DOHH2 (cell line): ENCODE measurements at regions not wholly inside any gene's neighbourhood (a gene's known extent, or its start where the extent isn't known, plus 50 kb on each side); places are given as distances from the start of the nearest gene placed in this dataset.

ENCODE experiments used
- H3F3A ChIP-seq: fragments of 200-600 bp; sonication (generic), shearing (Covaris generic); 2 replicates; pipeline ENCODE4 v1.6.0; 2016; ENCODE audit warnings: antibody characterized with exemption, mild to moderate bottlenecking; ENCODE audit not compliant: control insufficient read depth, insufficient read depth
- H3K27ac ChIP-seq: fragments of 200-600 bp; sonication (generic); 2 replicates; pipeline ENCODE4 v1.5.1; 2014; ENCODE audit warnings: low read depth, mild to moderate bottlenecking, low read length, moderate library complexity
- H3K27me3 ChIP-seq: fragments of 200-600 bp; sonication (generic); 2 replicates; pipeline ENCODE4 v1.6.1; 2014; ENCODE audit warnings: mild to moderate bottlenecking, low read length, mixed read lengths; ENCODE audit not compliant: control insufficient read depth
- H3K36me3 ChIP-seq: fragments of 200-600 bp; sonication (generic); 2 replicates; pipeline ENCODE4 v1.6.1; 2014; ENCODE audit warnings: mild to moderate bottlenecking, low read length, moderate library complexity, mixed read lengths; ENCODE audit not compliant: control insufficient read depth
- H3K4me1 ChIP-seq: fragments of 200-600 bp; sonication (generic); 2 replicates; pipeline ENCODE4 v1.6.1; 2014; ENCODE audit warnings: mild to moderate bottlenecking, low read length, mixed read lengths; ENCODE audit not compliant: control insufficient read depth
- H3K4me2 ChIP-seq: fragments of 200-600 bp; sonication (generic); 2 replicates; pipeline ENCODE4 v1.6.0; 2014; ENCODE audit warnings: mild to moderate bottlenecking, low read length, moderate library complexity
- H3K4me3 ChIP-seq: fragments of 200-600 bp; sonication (generic); 2 replicates; pipeline ENCODE4 v1.5.1; 2014; ENCODE audit warnings: mild to moderate bottlenecking, low read length, mixed read lengths
- H3K79me2 ChIP-seq: fragments of 200-600 bp; sonication (generic); 2 replicates; pipeline ENCODE4 v1.6.1; 2014; ENCODE audit warnings: mild to moderate bottlenecking, low read length, mixed read lengths; ENCODE audit not compliant: control insufficient read depth
- H3K9me2 ChIP-seq: fragments of 200-600 bp; sonication (generic); replicated peaks from 2 replicates; pipeline ENCODE4 v1.6.1; 2014; ENCODE audit warnings: mild to moderate bottlenecking, low read length, mixed read lengths; ENCODE audit not compliant: control insufficient read depth
- H3K9me3 ChIP-seq: fragments of 200-600 bp; sonication (generic); 2 replicates; pipeline ENCODE4 v1.6.1; 2014; ENCODE audit warnings: antibody characterized with exemption, low read length, mixed read lengths; ENCODE audit not compliant: control insufficient read depth, insufficient read depth
- H4K20me1 ChIP-seq: fragments of 200-600 bp; sonication (generic); 2 replicates; pipeline ENCODE4 v1.6.0; 2014; ENCODE audit warnings: low read depth, mild to moderate bottlenecking, antibody characterized with exemption, low read length, moderate library complexity; ENCODE audit not compliant: control insufficient read depth, insufficient read depth
- EZH2phosphoT487 ChIP-seq: fragments of 200-600 bp; sonication (generic); IDR thresholded peaks from 2 replicates; pipeline ENCODE4 v1.6.1; 2017; ENCODE audit warnings: borderline replicate concordance, mild to moderate bottlenecking, antibody characterized with exemption, low read length, moderate library complexity, mixed read lengths
- TF ChIP-seq, protein P1 (sequence below): fragments of 200-600 bp; sonication (generic); IDR thresholded peaks from one replicate; pipeline ENCODE4 v1.5.1; 2014; ENCODE audit warnings: antibody characterized with exemption, mild to moderate bottlenecking, low read depth, low read length; ENCODE audit not compliant: poor library complexity, severe bottlenecking

DNA sequence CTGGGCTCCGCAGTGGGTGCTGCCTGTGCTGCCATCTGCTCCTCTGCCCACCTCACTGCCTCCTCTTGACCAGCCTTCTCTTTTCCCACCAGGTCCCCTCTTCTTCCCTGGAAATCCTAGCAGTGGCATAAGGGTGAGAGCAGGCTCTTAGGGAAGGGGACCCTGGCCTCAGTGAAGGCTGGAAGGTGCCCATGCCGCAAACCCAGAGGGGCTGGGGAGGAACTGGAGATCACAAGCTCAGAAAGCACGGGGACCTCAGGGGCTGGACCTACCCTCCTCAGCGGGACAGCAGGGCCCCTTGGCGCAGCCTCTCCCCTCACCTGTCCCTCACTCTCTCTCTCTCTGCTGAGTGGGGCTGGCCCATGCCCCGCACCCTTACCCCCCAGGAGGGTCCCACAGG lies 144.4 kb upstream of the IRX2 start:
- Histone ChIP-seq H3K4me1 (no peaks in the 10 kb centered on the region), H3K4me3 (no peak overlapping the region), H3K79me2 (no peaks in the 10 kb centered on the region), H3F3A (no peaks in the 10 kb centered on the region), H4K20me1 (no peaks in the 10 kb centered on the region), H3K36me3 (no peaks in the 10 kb centered on the region), H3K27ac (no peak overlapping the region), H3K27me3 (no peaks in the 10 kb centered on the region), H3K9me2 (no peaks in the 10 kb centered on the region), H3K4me2 (no peak overlapping the region), H3K9me3 (peaks cover 21% of the 10 kb centered on the region; the same call in 1 of the 2 replicates)
- TF ChIP-seq EZH2phosphoT487, result no peak

DNA sequence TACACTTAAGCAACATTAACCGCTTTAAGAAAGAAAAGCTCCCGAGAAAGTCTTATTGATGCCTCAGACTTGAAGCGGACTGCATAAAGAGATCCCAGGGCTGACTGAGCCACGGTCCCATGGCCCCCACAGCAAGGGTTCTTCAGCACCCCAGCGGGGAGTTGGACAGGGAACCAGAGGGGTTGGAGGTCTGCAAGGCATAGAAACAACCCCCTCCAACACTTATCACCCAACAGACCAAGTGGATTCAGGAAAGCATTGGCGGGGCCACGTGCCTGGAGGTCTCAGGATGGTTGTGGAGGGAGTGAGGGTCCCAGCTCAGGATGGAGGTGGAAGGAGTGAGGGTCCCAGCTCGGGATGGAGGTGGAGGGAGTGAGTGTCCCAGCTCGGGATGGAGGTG lies 143.7 kb upstream of the IRX2 start:
- peaks cover 25% of the 10 kb centered on the region; the same call in 1 of the 2 replicates for H3K9me3 ChIP-seq
- TF ChIP-seq, protein P1, sequence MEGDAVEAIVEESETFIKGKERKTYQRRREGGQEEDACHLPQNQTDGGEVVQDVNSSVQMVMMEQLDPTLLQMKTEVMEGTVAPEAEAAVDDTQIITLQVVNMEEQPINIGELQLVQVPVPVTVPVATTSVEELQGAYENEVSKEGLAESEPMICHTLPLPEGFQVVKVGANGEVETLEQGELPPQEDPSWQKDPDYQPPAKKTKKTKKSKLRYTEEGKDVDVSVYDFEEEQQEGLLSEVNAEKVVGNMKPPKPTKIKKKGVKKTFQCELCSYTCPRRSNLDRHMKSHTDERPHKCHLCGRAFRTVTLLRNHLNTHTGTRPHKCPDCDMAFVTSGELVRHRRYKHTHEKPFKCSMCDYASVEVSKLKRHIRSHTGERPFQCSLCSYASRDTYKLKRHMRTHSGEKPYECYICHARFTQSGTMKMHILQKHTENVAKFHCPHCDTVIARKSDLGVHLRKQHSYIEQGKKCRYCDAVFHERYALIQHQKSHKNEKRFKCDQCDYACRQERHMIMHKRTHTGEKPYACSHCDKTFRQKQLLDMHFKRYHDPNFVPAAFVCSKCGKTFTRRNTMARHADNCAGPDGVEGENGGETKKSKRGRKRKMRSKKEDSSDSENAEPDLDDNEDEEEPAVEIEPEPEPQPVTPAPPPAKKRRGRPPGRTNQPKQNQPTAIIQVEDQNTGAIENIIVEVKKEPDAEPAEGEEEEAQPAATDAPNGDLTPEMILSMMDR, result no peak
- TF ChIP-seq EZH2phosphoT487, result no peak
- no peaks in the 10 kb centered on the region for H3K27me3 ChIP-seq
- H3K9me2 ChIP-seq, result no peaks in the 10 kb centered on the region
- no peaks in the 10 kb centered on the region for H3K4me1 ChIP-seq
- no peaks in the 10 kb centered on the region for H3K79me2 ChIP-seq
- H3K36me3 ChIP-seq, result no peaks in the 10 kb centered on the region
- no peak overlapping the region for H3K27ac ChIP-seq
- H3K4me3 ChIP-seq, result no peak overlapping the region
- no peaks in the 10 kb centered on the region for H4K20me1 ChIP-seq
- no peaks in the 10 kb centered on the region for H3F3A ChIP-seq
- no peak overlapping the region for H3K4me2 ChIP-seq

DNA sequence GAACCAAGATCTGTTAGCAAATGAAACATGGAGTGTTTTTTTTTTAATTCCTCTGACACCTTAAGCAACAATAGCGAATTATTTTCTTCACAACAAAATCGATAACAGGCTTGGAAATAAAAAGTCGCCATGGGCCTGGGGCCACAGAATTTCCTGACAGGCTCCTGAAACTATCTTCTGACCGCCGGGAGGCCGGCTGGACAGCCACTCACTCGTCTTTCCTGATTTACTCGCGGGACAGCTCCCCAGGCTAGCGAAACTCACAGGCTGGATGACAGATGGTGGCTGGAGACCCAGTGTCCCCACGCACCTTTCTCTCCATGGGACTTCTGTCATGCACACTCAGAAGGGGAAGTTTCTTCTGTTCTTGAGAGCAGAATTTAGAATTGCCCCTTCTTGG lies 143.3 kb upstream of the IRX2 start:
- H3K4me3 ChIP-seq, result no peak overlapping the region
- H3K36me3 ChIP-seq, result no peaks in the 10 kb centered on the region
- peaks cover 28% of the 10 kb centered on the region; the same call in 1 of the 2 replicates for H3K9me3 ChIP-seq
- H4K20me1 ChIP-seq, result no peaks in the 10 kb centered on the region
- no peak overlapping the region for H3K27ac ChIP-seq
- H3K4me1 ChIP-seq, result no peaks in the 10 kb centered on the region
- H3F3A ChIP-seq, result no peaks in the 10 kb centered on the region
- H3K79me2 ChIP-seq, result no peaks in the 10 kb centered on the region
- TF ChIP-seq EZH2phosphoT487, result no peak
- TF ChIP-seq, protein P1, result no peak
- no peak overlapping the region for H3K4me2 ChIP-seq
- no peaks in the 10 kb centered on the region for H3K9me2 ChIP-seq
- no peaks in the 10 kb centered on the region for H3K27me3 ChIP-seq

DNA sequence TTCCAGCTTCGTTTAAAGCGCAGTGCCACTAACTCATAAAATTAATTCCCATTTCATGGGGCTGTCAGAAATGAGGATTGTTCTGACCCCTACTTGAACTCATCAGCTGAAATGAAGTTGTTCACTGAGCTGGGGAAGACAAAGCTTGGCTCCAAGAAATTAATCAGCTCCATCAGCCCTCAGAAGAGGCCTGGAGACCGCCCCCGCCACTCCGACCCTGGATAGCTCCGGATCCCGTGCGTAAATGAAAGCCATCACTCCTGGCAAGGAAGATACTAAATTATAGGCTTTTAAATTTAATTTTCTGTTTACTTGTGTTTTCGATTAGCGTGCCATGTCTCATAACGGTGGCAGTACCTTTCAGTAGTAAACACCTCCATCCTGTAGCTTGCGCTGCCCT lies 142.8 kb upstream of the IRX2 start:
- H3K27ac ChIP-seq, result no peak overlapping the region
- no peaks in the 10 kb centered on the region for H3K36me3 ChIP-seq
- no peaks in the 10 kb centered on the region for H4K20me1 ChIP-seq
- H3K79me2 ChIP-seq, result no peaks in the 10 kb centered on the region
- H3K27me3 ChIP-seq, result no peaks in the 10 kb centered on the region
- no peak overlapping the region for H3K4me3 ChIP-seq
- H3K9me2 ChIP-seq, result no peaks in the 10 kb centered on the region
- H3K4me2 ChIP-seq, result no peak overlapping the region
- H3F3A ChIP-seq, result no peaks in the 10 kb centered on the region
- no peak for TF ChIP-seq EZH2phosphoT487
- TF ChIP-seq, protein P1, result no peak
- H3K9me3 ChIP-seq, result peaks cover 29% of the 10 kb centered on the region; the same call in 1 of the 2 replicates
- no peaks in the 10 kb centered on the region for H3K4me1 ChIP-seq
